Glutamatergic neuron (in vitro differentiated cells): ENCODE measurements at regions not wholly inside any gene's neighbourhood (a gene's known extent, or its start where the extent isn't known, plus 50 kb on each side); places are given as distances from the start of the nearest gene placed in this dataset.

ENCODE experiments used
- DNase-seq: peaks from one replicate; pipeline ENCODE4 v3.0.0; 2022
- H3K27ac Mint-ChIP-seq: one replicate; pipeline ENCODE4 v1.8.0; 2020; ENCODE audit warnings: mild to moderate bottlenecking, mixed read lengths, inconsistent platforms; ENCODE audit not compliant: unreplicated experiment
- H3K27me3 Mint-ChIP-seq: one replicate; pipeline ENCODE4 v1.8.0; 2020; ENCODE audit warnings: mild to moderate bottlenecking, moderate library complexity, mixed read lengths, inconsistent platforms; ENCODE audit not compliant: unreplicated experiment
- H3K36me3 Mint-ChIP-seq: one replicate; pipeline ENCODE4 v1.8.0; 2020; ENCODE audit warnings: mild to moderate bottlenecking, mixed read lengths, inconsistent platforms; ENCODE audit not compliant: unreplicated experiment
- H3K4me1 Mint-ChIP-seq: one replicate; pipeline ENCODE4 v1.8.0; 2020; ENCODE audit warnings: mild to moderate bottlenecking, low read depth, mixed read lengths, inconsistent platforms; ENCODE audit not compliant: unreplicated experiment
- H3K4me3 Mint-ChIP-seq: one replicate; pipeline ENCODE4 v1.8.0; 2020; ENCODE audit warnings: mild to moderate bottlenecking, mixed read lengths, inconsistent platforms; ENCODE audit not compliant: unreplicated experiment
- H3K9me3 Mint-ChIP-seq: one replicate; pipeline ENCODE4 v1.8.0; 2020; ENCODE audit warnings: mild to moderate bottlenecking, moderate library complexity, mixed read lengths, inconsistent platforms; ENCODE audit not compliant: unreplicated experiment
- CTCF ChIP-seq: fragments of 200-600 bp; sonication (generic); IDR thresholded peaks from one replicate; pipeline ENCODE4 v1.5.0; 2021; ENCODE audit not compliant: partially characterized antibody, unreplicated experiment

GRCh38 chr18:30588673-30589164, 453.8 kb downstream of the DSC3 start:
- Mint-ChIP-seq H3K36me3 (no peaks in the 10 kb centered on the region), H3K4me1 (peaks cover 7% of the 10 kb centered on the region), H3K27me3 (no peaks in the 10 kb centered on the region), H3K4me3 (no peak overlapping the region), H3K9me3 (no peaks in the 10 kb centered on the region), H3K27ac (no peak overlapping the region)
- no peak for TF ChIP-seq CTCF
- DNase-seq, result no peak

- Mint-ChIP-seq H3K4me3 (no peak overlapping the region), H3K27ac (no peak overlapping the region), H3K36me3 (no peaks in the 10 kb centered on the region), H3K9me3 (no peaks in the 10 kb centered on the region), H3K4me1 (peaks cover 8% of the 10 kb centered on the region), H3K27me3 (no peaks in the 10 kb centered on the region)
- TF ChIP-seq CTCF, result no peak
- DNase-seq, result no peak
Measured at GRCh38 chr18:30583768-30584167, 458.8 kb downstream of the DSC3 start.

- no peak for DNase-seq
- H3K27ac Mint-ChIP-seq, result no peak overlapping the region
- no peaks in the 10 kb centered on the region for H3K36me3 Mint-ChIP-seq
- H3K9me3 Mint-ChIP-seq, result no peaks in the 10 kb centered on the region
- H3K4me1 Mint-ChIP-seq, result peaks cover 8% of the 10 kb centered on the region
- H3K27me3 Mint-ChIP-seq, result no peaks in the 10 kb centered on the region
- no peak overlapping the region for H3K4me3 Mint-ChIP-seq
- no peak for TF ChIP-seq CTCF
Measured at GRCh38 chr18:30582078-30582477, 460.5 kb downstream of the DSC3 start.

- no peaks in the 10 kb centered on the region for H3K36me3 Mint-ChIP-seq
- no peak overlapping the region for H3K27ac Mint-ChIP-seq
- no peak for DNase-seq
- H3K4me3 Mint-ChIP-seq, result no peak overlapping the region
- H3K4me1 Mint-ChIP-seq, result peaks cover 4% of the 10 kb centered on the region
- no peaks in the 10 kb centered on the region for H3K27me3 Mint-ChIP-seq
- no peaks in the 10 kb centered on the region for H3K9me3 Mint-ChIP-seq
- no peak for TF ChIP-seq CTCF
Measured at GRCh38 chr18:30578707-30579106, 463.8 kb downstream of the DSC3 start.

GRCh38 chr18:30572214-30572613, 470.3 kb downstream of the DSC3 start:
- no peak for DNase-seq
- no peaks in the 10 kb centered on the region for H3K9me3 Mint-ChIP-seq
- H3K27me3 Mint-ChIP-seq, result no peaks in the 10 kb centered on the region
- TF ChIP-seq CTCF, result no peak
- H3K27ac Mint-ChIP-seq, result no peak overlapping the region
- no peaks in the 10 kb centered on the region for H3K36me3 Mint-ChIP-seq
- no peak overlapping the region for H3K4me3 Mint-ChIP-seq
- H3K4me1 Mint-ChIP-seq, result no peaks in the 10 kb centered on the region
